GM21367 (cell line): ENCODE measurements at regions not wholly inside any gene's neighbourhood (a gene's known extent, or its start where the extent isn't known, plus 50 kb on each side); places are given as distances from the start of the nearest gene placed in this dataset.

ENCODE experiments used
- ATAC-seq: cut with Tn5 transposase; IDR thresholded peaks from one replicate; pipeline ENCODE4 v1.9.1; 2021; ENCODE audit not compliant: unreplicated experiment

DNA sequence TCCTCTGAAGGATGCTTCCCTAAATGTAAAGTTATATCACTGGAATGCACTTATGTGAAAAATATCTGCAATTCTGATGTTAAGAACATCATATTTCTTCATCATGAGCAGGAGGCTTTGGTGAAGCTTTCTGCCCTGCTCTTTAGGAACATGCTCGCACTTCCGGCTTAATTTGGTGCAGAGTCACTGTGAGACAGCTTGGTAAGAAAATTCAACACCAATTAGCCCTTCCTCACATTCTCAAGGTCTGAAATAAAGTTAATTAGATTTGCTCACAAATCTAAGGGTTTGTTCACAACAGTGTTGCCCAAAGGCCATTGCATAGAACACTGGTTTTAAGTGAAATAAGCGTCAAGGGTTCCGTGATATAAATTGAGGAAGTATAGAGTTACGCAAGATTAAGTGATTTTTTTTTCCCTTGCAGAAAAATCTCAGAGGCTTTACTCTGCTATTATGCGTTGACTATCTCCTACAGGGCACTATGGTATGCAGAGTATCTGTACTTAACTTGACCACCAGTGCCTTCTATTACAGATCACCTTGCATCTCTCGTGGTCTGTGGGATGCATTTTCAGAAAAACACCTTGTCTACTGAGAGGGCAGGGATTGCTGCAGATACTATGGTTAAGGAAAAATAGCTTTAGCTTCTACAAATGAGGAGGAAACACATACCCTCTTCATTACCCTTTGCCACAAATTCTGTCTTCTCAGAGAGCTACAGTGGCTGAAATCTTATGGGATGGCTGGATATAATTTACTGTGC lies 953.9 kb downstream of the TYW1 start:
- no peak for ATAC-seq

DNA sequence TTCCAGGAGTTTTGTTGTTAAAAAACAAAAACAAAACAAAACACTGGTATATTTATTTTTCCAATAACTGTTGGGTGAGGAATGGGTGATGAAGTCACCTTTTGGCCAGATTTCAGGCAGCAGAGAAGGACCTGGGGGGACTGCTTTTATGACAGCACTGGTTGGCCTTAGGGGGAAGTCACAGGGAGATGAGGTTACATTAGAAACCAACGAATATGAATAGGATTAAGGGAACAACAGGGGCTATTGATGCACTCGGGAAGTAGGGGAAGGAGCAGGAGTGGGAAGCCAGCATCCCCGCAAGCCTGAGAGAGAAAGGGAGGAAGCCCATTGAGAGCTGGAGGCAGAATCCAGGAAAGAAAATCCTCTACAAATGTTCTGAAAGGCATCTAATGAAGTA lies 958.4 kb downstream of the TYW1 start:
- ATAC-seq, result no peak

DNA sequence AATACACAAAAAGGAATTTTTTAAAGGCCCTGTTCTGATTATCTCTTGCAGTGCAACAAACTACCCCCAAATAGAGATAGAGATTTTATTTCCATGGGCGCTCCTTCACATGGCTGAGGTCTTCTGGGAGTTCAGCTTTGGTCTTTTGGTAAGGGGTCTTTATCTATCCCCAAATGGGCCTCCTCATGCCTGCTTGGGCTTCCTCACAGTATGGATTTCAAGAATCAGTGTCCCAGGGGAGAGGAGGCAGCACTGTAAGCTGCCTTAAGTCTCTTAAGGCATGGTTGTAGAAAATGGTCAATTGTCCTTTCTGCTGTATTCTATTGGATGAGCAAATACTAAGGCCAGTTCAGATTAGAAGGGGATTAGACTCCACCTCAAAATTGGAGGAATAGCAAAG lies 966.2 kb downstream of the TYW1 start:
- ATAC-seq, result no peak

DNA sequence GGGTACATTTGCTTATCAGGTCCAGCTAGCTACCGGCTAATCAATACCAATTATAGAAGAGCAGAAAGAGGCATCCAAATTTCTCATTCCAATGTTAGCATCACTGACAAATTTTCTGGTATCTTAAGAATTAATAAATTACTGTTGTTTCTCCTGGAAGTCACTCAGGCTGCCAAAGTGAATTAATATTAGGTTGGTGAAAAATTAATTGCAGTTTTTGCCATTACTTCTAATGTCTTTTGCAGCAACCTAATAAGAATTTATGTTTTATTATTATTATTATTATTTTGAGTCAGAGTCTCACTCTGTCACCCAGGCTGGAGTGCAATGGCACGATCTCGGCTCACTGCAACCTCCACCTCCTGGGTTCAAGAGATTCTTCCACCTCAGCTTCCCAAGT lies 979.9 kb downstream of the TYW1 start:
- ATAC-seq, result no peak

DNA sequence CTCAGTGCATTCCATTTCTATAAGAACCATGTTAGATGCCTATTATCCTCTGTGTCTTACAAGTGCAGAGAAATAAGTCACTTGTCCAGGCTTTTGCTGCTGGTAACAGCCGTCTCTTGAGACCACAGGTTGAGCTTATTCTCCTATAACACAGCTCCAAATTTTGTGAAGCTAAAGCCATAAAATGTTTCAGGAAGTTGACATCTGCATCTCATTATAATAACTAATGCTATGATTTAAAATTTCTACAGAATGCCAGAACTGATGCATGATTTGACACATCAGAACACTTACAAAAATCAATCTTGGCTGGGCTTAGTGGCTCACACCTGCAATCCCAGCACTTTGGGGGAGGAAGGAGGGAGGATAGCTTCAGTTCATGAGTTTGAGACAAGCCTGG lies 986.9 kb downstream of the TYW1 start:
- ATAC-seq, result no peak

DNA sequence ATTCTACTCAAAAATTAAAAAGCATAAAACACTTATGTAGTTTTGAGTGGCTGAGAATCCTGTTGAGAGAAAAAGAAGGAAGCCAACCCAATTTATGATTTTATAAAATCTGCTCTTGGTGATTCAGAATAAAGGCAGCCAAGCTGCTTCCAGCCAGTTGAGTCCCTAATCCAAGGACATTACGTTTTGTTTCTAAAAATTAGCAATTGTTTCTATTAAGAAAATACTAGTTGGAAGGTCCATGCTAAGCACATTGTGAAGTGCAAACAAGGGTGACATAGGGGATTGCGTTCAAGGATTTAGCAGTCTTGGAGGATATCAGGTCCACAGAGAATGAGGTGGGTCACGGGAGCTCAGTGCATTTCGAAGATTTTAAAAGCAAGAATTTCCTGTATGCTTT lies 987.7 kb downstream of the TYW1 start:
- ATAC-seq, result no peak

DNA sequence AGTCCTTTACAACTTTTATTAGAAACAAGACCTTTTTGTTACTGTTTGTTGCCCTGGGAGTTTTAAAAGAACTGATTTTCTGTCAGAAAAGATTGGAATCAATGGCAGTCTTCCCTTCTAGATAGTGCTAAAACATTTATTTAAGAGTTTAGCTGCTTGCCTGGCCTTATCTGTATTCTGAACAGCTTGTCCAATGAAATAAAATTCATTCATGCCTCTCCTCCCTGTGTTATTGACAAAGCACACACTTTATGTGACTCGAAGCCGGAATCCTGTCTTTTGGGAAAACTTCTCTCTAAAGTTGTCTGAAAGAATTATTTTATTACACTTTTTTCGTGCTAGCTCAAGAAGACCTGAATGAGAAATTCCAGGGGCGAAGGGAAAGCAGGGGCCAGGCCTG lies 992.5 kb downstream of the TYW1 start:
- no peak for ATAC-seq

DNA sequence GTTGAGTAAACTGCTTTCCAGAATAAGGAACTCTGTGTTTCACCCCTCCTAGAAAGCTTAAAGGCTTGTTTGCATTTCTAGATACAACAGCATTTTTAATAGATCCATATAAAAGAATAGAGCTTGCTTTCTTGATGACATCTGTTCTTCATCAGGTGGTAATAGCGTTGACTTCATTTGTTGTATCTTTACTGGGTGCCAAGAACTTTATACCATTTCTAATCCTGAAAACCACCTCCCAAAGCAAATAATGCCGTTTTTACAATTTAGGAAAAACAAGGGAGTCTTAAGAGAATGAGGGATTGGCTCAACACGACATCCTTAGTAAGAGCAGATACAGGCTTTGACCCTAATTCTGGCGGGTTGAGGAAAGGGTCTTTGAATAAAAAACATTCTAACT lies 993.4 kb downstream of the TYW1 start:
- no peak for ATAC-seq

DNA sequence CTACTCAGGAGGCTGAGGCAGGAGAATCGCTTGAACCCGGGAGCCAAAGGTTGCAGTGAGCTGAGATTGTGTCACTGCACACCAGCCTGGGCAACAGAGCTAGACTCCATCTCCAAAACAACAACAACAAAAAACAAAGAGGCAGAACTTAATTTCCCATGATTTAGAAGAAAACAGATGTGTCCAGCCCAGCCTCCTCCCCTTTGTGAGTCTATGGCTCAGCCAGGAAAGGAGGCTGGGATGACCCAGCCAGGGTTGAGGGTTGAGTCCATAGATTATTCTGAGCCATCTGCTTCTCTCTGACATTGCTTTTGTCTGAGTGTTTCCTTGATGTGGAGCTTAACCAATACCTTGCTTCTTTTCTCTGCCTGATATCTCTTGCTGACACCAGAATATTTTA lies 994.1 kb downstream of the TYW1 start:
- ATAC-seq, result no peak

DNA sequence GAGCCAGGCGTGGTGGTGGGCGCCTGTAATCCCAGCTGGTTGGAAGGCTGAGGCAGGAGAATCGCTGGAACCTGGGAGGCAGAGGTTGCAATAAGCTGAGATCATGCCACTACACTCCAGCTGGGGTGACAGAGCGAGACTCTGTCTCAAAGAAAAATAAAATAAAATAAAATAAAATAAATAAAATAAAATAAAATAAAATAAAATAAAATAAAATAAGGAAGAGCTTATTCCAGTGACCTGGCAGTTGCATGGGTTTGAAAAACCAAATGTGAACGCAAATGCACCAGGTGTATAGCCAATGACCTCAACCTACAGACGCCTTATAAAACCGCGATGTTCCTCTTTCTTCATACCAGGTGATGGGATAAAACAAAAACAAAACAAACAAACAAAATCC lies 995.7 kb downstream of the TYW1 start:
- ATAC-seq, result no peak

DNA sequence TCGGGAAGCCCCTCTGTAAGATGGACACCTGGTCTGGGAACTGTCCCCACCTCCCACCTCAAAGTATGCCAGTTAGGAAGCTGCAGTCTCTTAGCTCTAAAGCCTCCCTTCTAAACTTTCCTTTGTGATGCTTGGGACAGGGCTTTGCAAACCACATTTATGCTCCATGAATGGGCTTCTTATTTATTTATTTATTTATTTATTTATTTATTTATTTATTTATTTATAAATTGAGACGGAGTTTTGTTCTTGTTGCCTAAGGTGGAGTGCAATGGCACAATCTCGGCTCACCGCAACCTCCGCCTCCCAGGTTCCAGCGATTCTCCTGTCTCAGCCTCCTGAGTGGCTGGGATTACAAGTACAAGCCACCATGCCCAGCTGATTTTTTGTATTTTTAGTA lies 1009.4 kb downstream of the TYW1 start:
- ATAC-seq, result no peak

DNA sequence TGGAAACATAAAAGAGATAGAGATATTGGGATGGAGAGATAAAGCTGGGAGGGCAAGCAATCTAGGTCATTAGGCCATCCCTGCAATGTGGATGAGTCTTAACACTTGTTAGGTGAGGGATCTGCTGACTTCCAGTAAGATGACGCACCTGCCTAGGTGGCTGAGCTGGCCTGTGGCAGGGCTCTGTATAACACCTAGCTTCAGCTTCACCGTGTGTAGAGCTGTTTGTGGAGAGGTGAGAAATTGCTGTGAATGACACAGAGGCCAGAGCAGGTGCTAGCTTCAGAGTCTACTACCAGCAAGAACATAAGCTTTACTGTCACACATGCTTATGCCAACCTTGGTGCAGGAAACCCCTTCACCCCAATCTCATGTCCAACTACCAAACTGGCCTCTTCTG lies 1010.0 kb downstream of the TYW1 start:
- ATAC-seq, result no peak

DNA sequence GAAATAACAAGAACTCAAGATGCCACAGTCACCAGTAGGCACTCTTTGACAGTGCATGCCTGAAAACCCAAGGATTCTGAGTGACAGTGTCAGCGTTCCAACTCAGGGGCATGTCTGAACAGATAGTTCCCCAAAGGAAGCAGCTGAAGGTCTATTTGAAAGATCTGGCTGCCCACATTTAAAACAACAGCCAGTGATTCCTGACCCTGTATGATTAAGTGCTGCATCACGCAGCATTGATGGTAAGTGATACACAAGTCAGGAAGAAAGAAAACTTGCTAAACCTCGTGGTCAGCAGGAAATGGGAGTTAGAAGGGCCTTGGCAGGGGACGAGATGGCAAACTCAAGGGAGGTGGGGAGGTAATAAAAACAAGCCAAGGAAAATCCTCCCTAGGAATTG lies 1013.1 kb downstream of the TYW1 start:
- ATAC-seq, result no peak

DNA sequence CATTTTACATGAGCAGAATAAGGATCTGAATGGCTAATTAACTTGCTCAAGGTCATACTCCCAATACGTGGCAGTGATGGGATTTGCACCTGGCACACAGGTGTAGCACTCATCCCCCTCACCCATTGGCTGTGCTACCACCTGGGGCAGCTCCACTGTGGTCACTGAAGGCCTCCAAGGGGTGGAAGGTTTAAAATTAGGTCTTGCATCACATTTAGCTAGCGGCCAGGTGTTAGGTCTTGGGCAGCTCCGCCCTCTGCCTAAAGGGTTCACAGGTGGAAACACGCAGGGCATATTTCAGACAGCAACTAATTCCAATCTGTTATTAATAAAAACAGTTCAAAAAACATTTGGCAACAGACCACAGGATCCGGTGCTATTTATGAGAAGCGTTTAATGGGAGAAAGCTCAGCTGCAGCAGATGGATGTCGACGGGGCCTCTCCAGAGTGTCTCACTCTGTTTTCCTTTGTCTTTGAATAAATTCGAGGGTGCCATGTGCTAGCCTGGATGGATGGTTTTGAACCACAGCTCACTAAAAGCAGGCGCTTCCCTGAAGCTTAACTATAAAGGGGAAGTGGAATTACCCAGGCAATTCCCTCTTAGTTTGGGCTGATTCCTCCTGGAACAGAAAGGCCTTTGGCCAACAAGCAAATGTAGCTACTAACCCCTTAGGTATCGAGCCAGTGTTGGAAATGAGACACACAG lies 1017.6 kb downstream of the TYW1 start:
- no peak for ATAC-seq

DNA sequence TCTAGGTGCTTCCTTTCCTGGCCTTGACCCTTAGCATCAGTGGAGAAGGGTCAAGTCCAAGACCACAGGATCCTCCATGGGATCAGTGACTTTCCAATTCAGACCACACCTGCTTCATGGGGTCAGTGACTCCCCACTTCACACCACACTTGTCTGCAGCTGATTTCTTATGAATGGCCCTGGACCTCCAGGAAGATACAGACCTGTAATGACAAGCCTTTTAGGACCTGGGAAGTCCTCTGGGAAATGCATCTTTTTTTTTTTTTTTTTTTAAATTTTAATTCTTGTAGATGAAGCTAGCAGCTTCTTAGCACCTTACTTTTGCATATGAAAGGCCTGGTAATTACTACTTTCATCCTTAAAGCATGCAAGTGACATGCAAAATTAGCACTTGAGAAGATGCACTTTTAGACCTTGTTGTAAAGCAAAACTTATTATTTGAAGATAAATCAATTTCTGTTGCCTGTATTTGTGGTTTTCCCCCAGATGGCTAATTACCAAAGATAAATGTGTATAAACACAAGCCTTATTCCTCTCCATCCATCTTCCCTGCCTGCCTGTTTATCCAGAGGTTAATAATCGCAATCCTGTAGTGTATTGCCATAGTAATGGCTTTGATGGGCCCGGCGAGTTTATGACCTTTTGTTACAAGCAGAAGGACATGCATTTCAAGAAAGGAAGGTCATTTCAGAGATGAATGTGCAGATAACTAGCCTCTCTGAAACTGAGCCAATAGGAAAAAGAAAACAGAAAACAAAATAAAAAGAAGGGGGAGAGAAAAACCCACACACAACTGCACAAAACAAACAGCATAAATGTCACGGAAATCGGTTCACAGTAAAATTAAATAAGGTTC lies 1018.7 kb downstream of the TYW1 start:
- no peak for ATAC-seq

DNA sequence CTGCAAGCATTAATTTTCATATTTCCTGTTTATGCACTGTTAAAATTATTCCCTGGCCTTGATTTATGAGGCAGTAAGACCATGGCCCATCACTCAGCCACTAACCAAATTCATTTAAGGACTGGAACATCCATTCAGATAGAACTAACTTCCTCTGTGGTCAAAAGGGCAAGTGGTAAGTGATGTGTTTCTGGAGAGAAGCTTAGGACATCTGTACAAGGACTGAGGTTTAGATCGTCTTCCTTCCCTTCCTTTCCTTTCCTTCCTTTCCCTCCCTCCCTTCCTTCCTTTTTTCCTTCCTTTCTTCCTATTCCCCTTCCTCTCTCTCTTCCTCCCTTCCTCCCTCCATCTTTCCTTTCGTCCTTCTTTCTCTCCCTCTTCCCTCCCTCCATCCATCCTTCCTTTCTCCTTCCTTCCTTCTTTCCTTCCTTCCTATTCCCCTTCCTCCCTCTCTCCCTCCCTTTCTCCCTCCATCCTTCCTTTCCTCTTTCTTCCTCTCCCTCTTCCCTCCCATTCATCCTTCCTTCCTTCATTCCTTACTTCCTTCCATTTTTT lies 1019.4 kb downstream of the TYW1 start:
- no peak for ATAC-seq

DNA sequence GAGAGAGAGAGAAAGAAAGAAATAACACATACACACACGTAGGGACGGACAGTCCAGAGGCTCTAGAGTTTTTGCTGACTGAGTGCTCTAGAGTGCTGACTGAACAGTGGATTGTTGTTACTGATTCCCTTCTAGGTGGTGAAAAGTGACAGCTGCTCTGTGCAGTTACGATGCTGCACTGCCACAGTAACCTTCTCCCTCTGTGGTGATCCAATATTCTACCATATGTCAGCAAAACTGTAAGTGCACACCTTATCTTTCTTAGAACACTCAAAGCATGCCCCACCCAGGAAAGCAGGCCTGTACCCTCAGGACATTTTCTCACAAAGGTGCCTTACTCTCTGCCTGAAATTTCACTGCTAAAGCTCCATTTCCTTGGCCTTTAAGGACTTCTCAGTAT lies 1023.5 kb downstream of the TYW1 start:
- ATAC-seq, result no peak

DNA sequence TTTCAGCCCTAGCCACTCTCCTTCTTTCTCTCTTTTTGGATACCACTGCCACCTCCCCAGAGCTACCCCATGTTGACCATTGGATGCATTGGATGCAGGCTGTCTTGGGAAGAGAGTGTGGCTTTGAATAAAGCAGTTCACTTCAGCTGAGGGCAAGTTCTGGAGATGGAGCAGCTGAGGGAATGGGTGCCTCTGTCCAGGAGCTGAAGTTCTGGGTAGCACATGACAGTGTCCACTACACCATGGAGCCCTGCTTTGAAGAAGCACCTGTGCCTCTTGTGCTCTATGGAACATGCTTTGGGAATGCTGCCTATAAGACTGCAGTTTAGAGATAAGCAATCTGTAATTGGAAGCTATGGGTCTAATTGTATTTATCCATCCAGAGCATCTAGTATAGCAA lies 1028.7 kb downstream of the TYW1 start:
- no peak for ATAC-seq

DNA sequence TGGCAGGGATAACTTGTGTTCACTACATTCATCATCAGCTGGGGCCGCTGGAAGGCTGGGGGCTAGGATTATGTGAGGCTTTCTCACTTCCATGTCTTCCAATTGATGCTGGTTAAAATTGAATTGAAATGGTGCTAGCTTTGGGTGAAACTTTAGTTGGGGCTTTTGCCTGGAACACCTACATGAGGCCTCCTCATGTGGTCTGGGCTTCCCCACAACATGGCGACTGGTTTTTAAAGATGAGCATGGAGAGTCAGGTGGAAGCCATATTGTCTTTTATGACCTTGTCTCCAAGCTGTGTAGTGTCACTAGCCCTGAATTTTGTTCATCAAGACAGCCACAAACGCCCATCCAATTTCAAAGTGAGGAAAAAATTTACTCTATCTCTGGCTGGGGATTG lies 1033.9 kb downstream of the TYW1 start:
- ATAC-seq, result no peak

DNA sequence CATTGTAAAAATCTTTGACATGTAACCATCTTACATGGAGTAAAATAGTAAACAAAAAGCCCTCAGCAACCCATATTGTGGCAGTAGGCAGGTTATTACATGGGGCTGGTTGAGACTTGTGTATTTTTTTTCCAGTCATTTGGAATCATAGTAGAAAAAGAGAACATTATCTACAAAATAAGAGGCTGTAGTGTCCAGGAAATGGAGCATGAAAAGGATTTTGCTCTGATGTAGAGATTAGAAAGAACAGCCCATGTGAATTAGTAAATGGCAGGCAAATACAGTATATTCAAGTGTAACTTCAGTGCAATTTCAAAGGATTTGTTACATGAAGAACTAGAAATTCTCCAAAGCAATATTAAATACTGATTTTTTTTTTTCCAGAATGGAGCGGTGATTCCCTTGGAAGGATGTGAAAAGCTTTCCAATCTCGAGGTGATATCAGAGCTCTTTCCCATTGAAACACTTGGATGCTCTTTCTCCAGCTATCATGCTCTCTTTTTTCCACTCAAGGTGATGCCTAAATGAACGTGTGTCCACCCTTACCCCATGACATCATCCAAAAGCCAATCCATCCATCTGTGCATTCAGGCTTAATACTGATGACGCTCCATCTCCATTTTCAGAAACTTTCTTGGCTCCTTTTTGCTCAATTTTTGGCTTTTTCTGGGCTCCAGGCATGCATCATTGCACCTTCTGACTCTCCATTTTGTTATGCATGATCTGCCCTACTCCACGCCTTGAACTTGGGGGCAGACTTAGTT lies 1034.7 kb downstream of the TYW1 start:
- no peak for ATAC-seq
